ENCODE measurements at regions not wholly inside any gene's neighbourhood (a gene's known extent, or its start where the extent isn't known, plus 50 kb on each side); places are given as distances from the start of the nearest gene placed in this dataset.

DNA sequence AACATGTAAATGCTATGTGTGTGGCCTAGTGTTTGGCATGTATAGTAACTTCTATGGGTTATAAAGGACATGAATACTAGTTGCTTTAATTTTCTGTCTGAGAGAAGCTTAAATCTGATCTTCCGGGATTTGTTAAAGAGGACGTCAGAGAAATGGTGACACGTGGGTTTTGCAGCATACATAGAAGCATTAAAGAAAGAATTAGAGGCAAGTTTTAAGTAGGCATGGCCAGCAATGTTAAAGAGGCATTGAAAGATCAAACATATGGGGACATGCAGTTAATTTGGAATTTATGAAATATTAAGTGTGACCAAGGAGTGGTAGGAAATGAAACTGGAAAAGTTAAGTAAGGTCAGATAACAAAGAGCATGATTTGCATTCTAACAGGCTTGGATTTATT is 311.4 kb upstream of the RIOK2 start:
- CTCF ChIA-PET = interaction anchor here (1.6 kb wide), 1 partner anchor 10 kb away, joined by 6 read pairs; no protein-coding TSS in a partner anchor
- Histone ChIP-seq H3K9me3 (ENCODE audit: control insufficient read depth, insufficient read depth, low read depth, low read length) (no peaks in the 10 kb centered on the region), H3K4me1 (ENCODE audit: control insufficient read depth, insufficient read depth, low read length) (no peaks in the 10 kb centered on the region), H3K27ac (ENCODE audit: extremely low read depth, low read depth, low read length) (no peak overlapping the region), H3K4me3 (ENCODE audit: low read depth, low read length) (no peak overlapping the region), H3K36me3 (ENCODE audit: control insufficient read depth in 2 of 2, insufficient read depth in 1 of 2, low read length in 2 of 2) (no peaks in the 10 kb centered on the region)
- TF ChIP-seq ZSCAN23 (tag by site-specific recombination; IDR thresholded peaks at IDR 0.05) = no peak
- TF ChIP-seq HIC1 (tag by site-specific recombination; IDR thresholded peaks at IDR 0.05) = no peak
- no peak for TF ChIP-seq ZNF19 (tag by site-specific recombination; IDR thresholded peaks at IDR 0.05; ENCODE audit: low read depth)
- no peak for TF ChIP-seq ZSCAN18 (tag by site-specific recombination; IDR thresholded peaks at IDR 0.05)
- no peak for TF ChIP-seq ZNF76 (tag by site-specific recombination; IDR thresholded peaks at IDR 0.05; ENCODE audit: borderline replicate concordance, low read depth)
- TF ChIP-seq ZNF768 (tag by site-specific recombination; IDR thresholded peaks at IDR 0.05) = no peak
- no peak for TF ChIP-seq SALL2 (tag by site-specific recombination; IDR thresholded peaks at IDR 0.05; ENCODE audit: borderline replicate concordance)
- TF ChIP-seq HOXC10 (CRISPR knock-in tag; IDR thresholded peaks at IDR 0.05) = no peak
- TF ChIP-seq, protein P1, sequence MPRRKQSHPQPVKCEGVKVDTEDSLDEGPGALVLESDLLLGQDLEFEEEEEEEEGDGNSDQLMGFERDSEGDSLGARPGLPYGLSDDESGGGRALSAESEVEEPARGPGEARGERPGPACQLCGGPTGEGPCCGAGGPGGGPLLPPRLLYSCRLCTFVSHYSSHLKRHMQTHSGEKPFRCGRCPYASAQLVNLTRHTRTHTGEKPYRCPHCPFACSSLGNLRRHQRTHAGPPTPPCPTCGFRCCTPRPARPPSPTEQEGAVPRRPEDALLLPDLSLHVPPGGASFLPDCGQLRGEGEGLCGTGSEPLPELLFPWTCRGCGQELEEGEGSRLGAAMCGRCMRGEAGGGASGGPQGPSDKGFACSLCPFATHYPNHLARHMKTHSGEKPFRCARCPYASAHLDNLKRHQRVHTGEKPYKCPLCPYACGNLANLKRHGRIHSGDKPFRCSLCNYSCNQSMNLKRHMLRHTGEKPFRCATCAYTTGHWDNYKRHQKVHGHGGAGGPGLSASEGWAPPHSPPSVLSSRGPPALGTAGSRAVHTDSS (tag by site-specific recombination; IDR thresholded peaks at IDR 0.05) = no peak
- TF ChIP-seq KLF10 (tag by site-specific recombination; IDR thresholded peaks at IDR 0.05) = no peak
- no peak for TF ChIP-seq ZNF449 (tag by site-specific recombination; IDR thresholded peaks at IDR 0.05)
- TF ChIP-seq ZNF747 (tag by site-specific recombination; IDR thresholded peaks at IDR 0.05) = no peak
- no peak for TF ChIP-seq ZNF623 (tag by site-specific recombination; IDR thresholded peaks at IDR 0.05)
- no peak for TF ChIP-seq GLIS2 (tag by site-specific recombination; IDR thresholded peaks at IDR 0.05)
- TF ChIP-seq ZNF549 (tag by site-specific recombination; IDR thresholded peaks at IDR 0.05) = no peak
- TF ChIP-seq TCF7L2 (IDR thresholded peaks at IDR 0.05; ENCODE audit: borderline replicate concordance, low read depth, low read length) = no peak
- TF ChIP-seq ZNF621 (tag by site-specific recombination; IDR thresholded peaks at IDR 0.05) = no peak
- POLR2A ChIA-PET = no interaction called here

GRCh38 chr5:97495301-97495700 is 312.3 kb upstream of the RIOK2 start:
- CTCF ChIA-PET = interaction anchor here (0.9 to 1.6 kb wide), 2 partner anchors 9 to 264 kb away, joined by 5 to 6 read pairs; no protein-coding TSS in a partner anchor
- POLR2A ChIA-PET = no interaction called here
- Histone ChIP-seq H3K4me1 (ENCODE audit: control insufficient read depth, insufficient read depth, low read length) (no peaks in the 10 kb centered on the region), H3K4me3 (ENCODE audit: low read depth, low read length) (no peak overlapping the region), H3K27ac (ENCODE audit: extremely low read depth, low read depth, low read length) (no peak overlapping the region), H3K36me3 (ENCODE audit: control insufficient read depth in 2 of 2, insufficient read depth in 1 of 2, low read length in 2 of 2) (no peaks in the 10 kb centered on the region), H3K9me3 (ENCODE audit: control insufficient read depth, insufficient read depth, low read depth, low read length) (no peaks in the 10 kb centered on the region)
- TF ChIP-seq ZFP3 (tag by site-specific recombination; IDR thresholded peaks at IDR 0.05; ENCODE audit: low read depth) = no peak
- TF ChIP-seq ZNF169 (tag by site-specific recombination; IDR thresholded peaks at IDR 0.05) = no peak
- no peak for TF ChIP-seq ZNF157 (tag by site-specific recombination; IDR thresholded peaks at IDR 0.05)
- TF ChIP-seq ZNF121 (tag by site-specific recombination; IDR thresholded peaks at IDR 0.05) = no peak
- TF ChIP-seq ZNF596 (tag by site-specific recombination; IDR thresholded peaks at IDR 0.05) = no peak
- TF ChIP-seq PRDM2 (tag by site-specific recombination; IDR thresholded peaks at IDR 0.05; ENCODE audit: borderline replicate concordance) = no peak
- TF ChIP-seq HOXA7 (CRISPR knock-in tag; IDR thresholded peaks at IDR 0.05; ENCODE audit: borderline replicate concordance) = no peak
- TF ChIP-seq ZNF416 (tag by site-specific recombination; IDR thresholded peaks at IDR 0.05) = no peak
